ENCODE measurements at regions not wholly inside any gene's neighbourhood (a gene's known extent, or its start where the extent isn't known, plus 50 kb on each side); places are given as distances from the start of the nearest gene placed in this dataset.

DNA sequence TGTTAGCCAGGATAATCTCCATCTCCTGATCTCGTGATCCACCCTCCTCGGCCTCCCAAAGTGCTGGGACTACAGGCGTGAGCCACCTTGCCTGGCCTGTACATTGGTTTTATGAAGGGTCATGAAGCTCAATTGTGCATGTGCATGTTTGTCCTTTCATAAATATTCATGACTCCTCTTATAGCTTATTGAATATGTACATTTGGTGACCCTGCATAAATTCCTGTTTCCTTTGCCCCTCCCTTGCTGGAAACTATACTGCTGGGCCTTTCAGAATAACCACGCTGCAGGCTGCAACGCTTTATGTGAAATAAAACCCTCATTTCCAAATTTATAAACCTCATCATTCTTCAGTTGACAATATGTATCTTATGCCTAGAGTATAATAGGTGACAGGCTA lies 978.0 kb upstream of the LCORL start:
- DNase-seq (ENCODE audit: low read depth) = no peak

DNA sequence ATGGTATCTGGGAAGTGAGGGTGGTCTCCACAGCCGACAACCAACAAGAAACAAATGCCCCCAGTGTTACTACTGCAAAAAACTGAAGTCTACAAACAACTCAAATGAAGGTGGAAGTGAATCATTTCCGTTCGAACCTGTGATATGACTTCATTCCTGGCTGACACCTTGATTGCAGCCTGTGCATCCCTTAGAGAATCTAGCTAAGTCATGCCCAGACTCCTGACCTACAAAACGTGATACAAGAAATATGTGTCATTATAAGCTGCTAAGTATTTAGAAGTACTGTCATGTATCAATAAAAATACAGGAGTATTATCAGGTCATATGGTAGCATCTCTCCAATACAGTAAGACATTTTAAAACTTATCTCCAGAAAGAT lies 959.7 kb upstream of the LCORL start:
- DNase-seq (ENCODE audit: low read depth) = peak; percentile 71

DNA sequence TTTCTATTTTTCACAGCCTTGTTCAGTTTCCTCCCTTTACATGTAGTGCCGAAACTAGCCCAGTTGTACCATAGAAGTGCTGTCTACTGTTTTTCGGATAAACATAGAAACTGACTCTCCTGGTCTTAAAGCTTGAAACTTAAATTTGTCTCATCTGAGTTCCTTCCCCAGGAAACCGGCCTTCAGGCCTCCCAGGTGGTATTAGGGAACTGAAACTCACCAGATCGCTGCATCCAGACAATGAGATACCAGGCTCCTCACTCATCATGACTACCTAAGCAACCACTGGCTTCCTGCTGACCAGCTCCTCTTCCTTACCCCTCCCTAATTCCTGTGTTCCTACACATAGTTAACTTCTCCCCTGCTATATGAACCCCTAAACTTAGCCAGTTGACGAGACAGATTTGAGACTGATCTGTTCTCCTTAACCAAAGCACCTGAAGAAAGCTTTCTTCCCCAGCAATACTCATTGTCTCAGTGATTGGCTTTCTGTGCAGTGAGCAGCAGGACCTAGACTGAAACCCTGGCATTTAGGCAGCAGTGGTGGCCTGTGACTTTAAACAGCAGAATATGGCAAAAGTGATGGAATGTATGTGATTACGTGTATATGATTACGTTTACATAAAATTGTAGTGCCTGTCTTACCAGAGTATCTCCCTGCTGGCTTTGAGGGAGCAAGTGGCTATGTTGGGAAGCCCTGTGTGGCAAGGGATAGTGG lies 959.1 kb upstream of the LCORL start:
- DNase-seq (ENCODE audit: low read depth) = peak; percentile 51

DNA sequence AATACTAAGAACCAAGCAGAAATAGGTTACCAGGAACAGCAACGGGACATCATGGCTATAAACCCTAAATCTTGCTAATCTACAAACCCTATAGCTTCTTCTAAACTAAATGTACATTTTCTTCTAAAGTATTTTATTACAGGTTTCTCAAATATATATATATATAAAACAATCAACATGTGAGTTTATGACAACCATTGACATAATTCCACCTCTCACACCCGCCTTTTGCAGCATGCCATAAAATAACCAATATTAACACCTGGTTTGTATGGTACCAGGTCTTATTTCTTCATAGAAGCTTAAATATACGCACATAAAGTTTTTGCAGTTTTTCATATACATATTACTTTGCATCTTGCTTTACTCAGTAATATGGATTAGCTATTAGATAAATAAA lies 955.3 kb upstream of the LCORL start:
- DNase-seq (ENCODE audit: low read depth) = no peak

DNA sequence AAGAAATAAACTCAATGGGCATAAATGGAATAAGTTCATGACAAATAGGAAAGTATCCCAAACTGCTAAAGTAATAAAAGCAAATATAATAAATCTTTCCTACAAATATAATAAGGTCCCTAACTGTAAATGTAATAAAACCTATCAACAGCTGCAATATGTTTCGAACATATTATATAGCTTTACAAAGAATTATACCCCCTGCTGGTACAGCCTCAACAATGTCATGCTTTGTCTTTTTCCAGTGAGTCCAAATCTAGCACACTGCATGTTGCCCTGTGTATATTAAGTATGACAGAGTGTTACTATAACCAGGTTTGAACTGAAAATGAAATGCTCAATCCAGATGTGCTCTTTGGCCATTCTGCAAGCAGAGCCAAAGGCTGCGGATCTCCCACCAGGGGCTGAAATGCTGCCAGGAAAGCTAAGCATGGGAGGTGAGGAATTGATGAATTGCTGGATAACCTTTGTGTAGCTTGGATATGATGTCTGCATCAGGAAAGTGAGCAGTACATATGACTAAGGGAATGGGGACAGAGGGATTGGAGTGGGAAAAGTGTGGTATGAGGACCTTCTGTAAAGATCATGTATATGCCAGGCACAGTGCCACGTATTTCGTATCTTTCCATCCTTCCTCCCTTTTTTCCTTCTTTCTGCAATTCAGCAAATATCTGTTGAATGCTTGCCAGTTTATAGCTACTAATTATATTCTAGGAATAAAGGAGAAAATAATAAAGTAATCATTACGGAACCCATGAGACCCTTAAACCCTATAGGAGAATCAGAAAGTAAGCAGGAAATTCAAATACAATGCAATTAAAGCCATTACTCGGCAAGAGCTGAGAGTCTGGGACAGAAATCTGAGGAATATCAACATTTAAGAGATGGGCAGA lies 954.6 kb upstream of the LCORL start:
- DNase-seq (ENCODE audit: low read depth) = no peak

DNA sequence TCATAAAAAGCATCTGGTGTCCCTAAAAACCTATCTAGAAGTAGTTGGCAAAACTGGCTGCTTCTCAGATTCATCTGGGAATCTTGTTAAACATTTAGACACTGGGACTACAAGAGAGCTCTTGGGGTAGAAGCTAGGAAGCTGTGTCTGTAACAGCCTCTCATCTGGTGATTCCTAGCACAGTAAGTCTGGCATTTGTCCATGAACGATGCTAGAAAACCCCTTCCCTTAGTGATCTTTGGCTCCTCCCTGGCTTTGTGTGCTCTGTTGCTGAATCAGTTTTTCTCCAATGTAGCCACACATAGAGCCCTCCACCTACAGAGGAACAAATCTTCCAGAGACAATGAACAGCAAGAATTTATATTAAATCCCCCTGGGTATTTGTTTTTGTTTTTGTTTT lies 951.7 kb upstream of the LCORL start:
- no peak for DNase-seq (ENCODE audit: low read depth)

DNA sequence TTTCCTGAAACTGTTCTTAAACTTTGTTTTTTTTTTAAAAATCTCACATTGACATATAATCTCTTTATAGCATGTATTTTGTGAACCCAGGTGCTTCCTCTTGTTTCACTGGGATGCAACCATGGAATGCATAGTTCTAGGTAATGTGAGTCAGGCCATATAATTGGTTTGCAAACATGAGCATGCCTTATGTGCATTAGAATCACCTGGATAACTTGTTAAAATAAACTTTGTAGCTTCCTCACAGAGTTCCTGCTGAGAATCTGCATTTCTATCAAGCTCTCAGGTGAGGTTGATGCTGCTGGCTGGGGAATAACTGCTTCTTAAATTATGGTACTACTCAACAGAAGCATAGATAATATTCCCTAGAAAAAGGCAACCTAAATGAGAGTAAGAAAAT lies 940.3 kb upstream of the LCORL start:
- DNase-seq (ENCODE audit: low read depth) = no peak

DNA sequence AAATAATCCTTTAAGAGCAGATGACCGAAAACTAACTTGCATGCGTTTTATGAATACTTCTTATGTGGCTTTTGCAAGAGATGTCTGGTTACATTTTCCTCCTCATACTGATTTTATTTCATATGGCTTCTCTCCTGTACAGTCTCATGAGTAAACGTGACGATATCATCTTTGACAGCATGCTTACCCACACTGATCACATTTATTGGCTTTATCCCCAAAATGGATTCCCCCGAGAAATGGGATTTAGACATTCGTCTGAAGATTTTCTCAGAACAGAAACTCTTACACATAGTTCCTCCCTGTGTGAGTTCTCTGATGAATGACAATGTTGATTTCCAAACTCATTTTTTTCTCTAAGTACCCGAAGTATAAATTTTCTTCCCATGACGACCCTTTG lies 939.7 kb upstream of the LCORL start:
- DNase-seq (ENCODE audit: low read depth) = no peak

DNA sequence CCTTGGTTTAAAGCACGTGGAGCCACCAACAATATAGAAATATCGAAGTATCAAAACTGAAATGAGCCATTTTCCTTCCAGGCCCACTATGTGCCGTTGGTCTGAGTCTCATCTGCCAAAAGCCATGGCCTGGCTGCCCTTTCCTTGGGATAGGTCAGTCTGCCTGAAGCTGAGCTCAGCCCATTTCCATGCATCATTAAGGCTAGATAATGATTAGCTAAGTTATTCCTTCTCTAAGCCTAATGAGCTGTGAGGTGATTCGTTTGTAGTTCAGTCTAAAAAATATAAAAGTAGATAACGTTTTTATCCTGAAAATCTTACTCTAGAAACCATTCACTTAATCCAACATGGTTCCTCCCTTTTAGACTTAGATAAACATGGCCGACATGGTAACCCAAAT lies 936.2 kb upstream of the LCORL start:
- DNase-seq (ENCODE audit: low read depth) = no peak

DNA sequence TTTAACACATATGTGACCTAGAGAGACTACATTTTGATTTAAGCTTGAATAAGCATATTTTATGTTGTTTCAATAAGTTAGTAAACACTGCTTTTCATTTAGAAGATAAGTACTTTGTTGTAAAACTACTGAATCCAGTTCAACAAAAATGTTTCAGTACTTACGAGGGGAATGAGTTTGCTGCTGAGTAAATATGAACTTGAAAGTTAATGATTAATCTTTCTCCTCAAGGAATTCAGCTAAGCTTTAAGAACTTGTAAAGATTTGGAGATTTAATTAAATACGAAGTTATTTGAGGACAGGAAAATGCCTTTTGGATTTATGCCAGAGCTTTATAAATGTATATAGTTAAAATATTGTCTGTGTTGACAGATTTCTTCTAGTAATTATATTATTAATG lies 933.0 kb upstream of the LCORL start:
- no peak for DNase-seq (ENCODE audit: low read depth)

DNA sequence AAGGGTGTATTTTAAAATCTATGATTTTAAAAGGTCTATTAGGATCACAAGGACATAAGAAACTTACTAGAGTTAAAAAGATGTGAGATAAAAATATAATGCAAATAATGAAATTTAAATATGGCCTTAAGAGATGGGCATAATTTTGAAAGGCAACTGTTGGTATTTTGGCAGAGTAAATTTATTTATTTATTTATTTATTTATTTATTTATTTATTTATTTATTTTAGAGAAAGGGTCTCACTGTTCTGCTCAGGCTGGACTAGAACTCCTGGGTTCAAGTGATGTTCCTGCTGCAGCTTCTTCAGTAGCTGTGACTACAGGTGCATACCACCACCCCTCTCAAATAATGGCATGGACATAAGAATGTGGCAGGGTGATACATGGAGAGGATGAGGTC lies 932.1 kb upstream of the LCORL start:
- no peak for DNase-seq (ENCODE audit: low read depth)

DNA sequence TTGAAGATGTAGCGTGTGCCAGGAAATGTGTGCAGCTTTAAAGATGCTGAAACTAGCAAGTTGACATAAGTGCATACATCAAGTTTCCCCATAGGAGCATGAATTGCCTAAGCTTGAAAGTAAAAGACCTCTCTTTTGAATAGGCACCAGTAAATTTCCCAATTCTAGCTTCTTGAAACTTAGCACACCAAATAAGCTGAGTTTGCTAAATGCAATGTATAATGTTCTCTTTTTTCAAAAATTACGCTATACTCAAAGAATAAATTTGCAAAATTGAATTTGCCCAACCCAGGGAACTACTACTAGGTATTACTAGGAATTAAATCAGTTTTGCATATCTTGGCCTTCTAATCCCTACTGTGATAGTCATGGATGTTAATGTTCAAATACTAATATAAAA lies 923.9 kb upstream of the LCORL start:
- no peak for DNase-seq (ENCODE audit: low read depth)

DNA sequence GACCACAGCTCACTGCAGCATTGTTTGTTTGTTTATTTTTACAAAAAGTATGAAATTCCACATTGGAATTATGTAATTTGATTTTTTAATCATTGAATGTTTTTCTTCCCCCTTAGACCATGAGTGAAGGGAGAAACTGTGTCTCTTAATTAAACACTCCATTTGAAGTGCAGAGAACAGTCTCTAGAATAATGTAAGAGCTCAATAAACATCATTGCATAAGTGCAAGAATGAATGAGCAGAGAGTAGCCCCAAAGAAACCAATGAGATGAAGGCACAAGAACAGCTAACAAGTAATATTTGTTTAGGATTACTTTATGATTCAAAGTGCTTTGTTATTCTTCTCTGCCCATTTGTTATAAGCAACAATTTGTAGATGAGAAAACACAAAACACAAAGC lies 921.3 kb upstream of the LCORL start:
- DNase-seq (ENCODE audit: low read depth) = no peak

DNA sequence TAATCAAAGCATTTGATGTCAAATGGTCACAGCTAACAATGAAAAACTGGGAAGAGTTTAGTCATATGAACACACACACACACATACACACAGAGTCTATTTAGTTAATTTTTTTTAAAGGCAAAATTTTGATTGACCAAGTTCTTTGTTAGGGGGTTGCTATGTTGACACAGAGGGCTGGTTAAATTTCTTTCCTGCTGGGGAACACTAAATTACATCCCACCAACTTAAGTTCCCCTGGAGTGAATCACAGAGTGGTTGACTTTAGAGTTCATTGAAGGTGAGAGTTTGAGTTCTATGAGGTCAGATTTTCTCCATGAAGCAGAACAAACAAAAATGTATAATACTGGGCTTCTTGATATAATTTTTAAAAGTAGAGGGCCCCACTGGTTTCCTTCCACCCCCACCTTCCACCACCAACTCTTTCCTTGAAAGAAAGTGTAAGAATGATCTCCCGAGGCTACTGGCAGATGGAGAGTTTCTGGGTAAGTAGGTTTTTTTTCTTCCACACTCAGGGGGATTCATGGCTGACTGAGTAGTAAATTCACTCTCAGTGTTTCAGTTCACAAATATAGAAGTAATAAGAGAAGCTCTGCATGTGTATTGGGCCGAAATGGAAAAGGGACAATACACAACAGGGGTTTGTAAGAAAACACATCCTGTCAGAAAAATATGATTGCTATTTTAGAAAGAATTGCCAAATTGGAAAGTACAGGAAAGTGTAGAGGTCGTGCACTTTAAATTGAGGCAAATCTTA lies 917.0 kb upstream of the LCORL start:
- DNase-seq (ENCODE audit: low read depth) = peak; percentile 38

DNA sequence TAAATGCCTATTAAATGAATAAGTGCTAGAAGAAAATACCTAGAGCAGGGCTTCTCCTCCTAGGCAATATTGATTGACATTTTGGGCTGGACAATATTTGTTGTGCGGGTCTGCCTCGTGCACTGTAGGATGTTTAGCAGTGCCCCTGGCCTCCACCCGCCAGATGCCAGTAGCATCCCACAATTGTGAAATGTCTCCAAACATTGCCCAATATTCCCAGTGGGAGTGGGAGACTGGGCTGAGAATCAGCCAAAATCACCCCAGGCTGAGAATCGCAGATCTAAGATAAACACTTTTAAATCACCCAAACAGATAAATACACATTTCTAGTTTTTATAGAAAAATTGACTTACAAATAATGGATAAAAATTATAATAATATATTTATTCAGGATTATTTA lies 916.2 kb upstream of the LCORL start:
- no peak for DNase-seq (ENCODE audit: low read depth)

DNA sequence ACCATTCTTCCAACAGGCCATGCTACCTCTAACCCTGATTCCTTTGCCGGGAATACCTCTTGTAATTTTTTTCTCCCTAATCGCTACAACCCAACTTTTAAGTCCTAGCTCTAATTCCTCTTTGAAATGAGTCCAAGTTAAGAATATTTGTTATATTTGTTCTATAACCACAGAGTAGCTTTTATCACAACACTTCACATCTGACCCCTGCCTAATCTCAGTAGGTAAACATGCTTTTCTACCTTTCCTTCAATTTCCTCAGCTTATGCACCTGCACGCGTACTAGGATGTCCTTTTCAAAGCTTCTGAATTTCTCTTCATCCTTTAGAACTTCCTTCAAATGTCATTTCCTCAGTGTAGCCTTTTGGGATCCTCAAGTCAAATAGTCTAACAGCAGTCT lies 915.5 kb upstream of the LCORL start:
- no peak for DNase-seq (ENCODE audit: low read depth)

DNA sequence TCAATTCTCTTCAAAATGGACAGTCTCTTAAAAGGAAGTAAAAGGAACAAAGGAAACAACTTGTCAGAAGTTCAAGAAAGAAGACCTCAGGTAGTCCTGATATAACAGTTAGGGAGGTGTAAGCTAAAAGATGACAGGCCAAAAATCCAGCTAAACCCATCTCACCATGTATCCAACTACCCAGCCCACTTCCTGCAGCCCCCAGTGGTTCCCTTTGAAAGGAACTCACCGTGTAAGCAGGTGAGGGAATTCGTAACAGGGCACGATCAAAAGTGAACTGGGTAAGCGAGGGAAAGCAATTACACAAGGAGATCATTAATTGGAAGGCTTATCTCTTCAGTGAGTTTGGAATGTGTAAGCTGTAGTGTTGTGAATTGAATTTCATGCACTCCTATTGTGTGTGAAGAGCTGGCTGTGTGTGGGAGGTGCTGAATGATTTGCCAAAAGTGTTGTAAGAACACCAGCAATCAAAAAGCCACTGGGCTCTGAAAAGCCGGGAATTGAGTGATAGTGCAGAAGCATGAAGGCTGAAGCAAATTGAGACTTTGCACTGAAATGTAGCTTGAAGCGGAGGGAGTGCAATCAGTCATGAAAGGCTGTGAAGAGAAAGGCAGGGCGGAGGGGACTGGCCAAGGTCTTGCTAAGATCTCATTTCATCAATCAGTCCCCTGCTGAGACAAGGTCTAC lies 914.2 kb upstream of the LCORL start:
- DNase-seq (ENCODE audit: low read depth) = no peak

DNA sequence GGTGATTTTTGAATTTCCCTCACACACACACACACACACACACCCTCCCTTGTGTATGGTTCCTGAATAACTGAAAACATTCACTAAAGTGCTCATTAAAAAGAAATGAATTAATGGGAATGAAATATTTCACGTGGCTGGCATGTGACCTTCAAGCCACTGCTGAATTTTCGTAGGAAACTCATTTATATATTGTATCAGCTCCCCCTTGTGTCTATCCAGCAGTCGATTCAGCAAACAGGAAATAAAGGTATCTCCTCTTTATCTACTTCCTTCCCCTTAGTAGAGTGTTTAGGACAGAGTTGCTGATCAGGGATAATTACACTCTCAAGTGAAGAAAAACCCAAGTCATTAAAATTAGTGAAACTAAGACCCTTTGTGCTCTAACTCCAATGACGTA lies 912.6 kb upstream of the LCORL start:
- DNase-seq (ENCODE audit: low read depth) = peak; percentile 29

DNA sequence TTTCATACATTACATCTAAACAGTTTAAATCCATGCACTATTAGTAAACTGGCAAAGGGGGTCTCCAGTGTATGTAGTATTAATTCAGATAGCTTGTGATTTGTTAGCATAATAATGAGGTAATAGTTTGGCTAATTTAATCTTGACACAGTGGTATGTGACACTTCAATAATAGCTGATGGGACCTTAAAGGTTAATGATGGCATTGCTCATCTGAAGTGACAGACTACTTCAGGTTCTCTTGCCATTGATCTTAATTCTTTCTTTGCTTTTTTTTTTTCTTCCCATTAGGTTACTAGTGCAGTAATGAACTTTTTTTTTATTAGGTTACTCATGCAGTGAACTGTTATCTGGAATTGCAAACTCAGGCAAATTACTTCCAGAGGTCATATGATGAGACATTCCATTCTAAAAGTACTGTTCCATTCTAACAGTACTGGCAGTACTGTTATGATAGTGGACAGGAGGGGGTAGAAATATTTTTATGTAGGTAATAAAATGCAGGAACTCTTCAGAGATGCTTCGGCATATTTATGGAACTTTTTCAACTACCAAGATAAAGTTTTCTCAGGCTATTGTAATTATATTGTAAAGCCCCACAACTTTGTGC lies 911.3 kb upstream of the LCORL start:
- no peak for DNase-seq (ENCODE audit: low read depth)

DNA sequence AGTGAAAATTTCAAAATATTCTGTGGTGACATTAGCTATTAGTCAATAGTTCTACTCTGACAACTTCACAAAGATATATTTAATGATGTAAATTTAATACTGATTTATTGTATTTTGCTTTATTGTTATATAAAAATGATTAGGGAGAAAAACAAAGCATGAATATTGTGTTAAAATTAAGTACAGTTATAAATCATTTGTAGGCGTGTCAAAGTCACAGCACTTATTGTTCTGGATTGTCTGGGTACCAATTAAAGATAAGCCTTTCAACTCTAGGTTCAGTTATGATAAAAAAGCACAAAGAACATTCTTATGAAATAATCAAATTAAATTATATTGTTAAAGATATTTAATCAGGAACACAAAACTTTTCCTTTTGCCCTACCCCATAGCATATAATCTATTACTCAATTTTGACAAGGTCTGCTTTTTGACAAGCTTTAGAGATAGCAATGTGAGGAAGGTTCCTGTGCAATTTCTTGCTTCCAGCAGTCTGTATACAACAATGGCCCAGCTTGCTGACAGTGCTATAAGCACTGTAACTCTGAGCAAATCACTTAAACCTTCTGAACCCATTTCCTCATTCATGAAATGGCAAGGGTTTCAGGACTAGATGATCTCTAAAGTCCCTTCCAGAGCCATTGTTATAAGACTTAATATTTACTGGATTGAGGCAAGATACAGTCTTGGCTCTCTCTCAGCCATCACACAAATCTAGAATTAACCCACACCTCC lies 910.3 kb upstream of the LCORL start:
- no peak for DNase-seq (ENCODE audit: low read depth)

DNA sequence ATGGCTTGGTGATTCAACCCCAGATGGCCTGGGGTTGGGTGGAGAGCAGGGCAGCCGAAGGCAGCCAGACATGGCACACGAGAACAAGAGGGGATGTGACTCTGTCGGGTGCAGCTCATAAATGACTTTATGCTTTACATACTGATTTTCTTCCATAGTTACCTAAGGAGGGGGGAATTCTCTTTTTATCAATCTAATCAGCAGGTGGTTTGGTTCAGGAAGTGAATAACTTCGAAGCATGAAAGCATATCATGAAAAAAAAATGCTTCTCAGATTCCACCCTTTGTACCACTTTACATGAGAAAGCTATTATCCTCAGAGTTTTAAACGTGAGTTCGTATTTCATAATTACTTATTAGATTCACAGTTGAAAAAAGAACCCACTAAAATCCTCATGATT lies 908.9 kb upstream of the LCORL start:
- DNase-seq (ENCODE audit: low read depth) = peak; percentile 3
